ENCODE measurements at regions not wholly inside any gene's neighbourhood (a gene's known extent, or its start where the extent isn't known, plus 50 kb on each side); places are given as distances from the start of the nearest gene placed in this dataset.
A peak's percentile ranks its signal among the peaks of the same experiment; 100 is the strongest.

GRCh38 chr2:118223992-118224894 is 136.0 kb downstream of the INSIG2 start:
- peak; percentile 57 for DNase-seq (ENCODE audit: low read depth)
- no peak for TF ChIP-seq CTCF (IDR thresholded peaks at IDR 0.05; ENCODE audit: insufficient read depth, low read depth, low read length, missing control alignments)
- peak overlapping the region; percentile 67 for H3K4me3 ChIP-seq (ENCODE audit: low read depth, low read length)

- TF ChIP-seq CTCF (IDR thresholded peaks at IDR 0.05; ENCODE audit: insufficient read depth, low read depth, low read length, missing control alignments): no peak
- peak overlapping the region; percentile 67 for H3K4me3 ChIP-seq (ENCODE audit: low read depth, low read length)
- peak; percentile 15 for DNase-seq (ENCODE audit: low read depth)
Observed at GRCh38 chr2:118223511-118223991, 135.3 kb downstream of the INSIG2 start.

- peak overlapping the region; percentile 67 for H3K4me3 ChIP-seq (ENCODE audit: low read depth, low read length)
- DNase-seq (ENCODE audit: low read depth): peak; percentile 18
- no peak for TF ChIP-seq CTCF (IDR thresholded peaks at IDR 0.05; ENCODE audit: insufficient read depth, low read depth, low read length, missing control alignments)
Observed at GRCh38 chr2:118222672-118223421, 134.6 kb downstream of the INSIG2 start.

GRCh38 chr2:118222273-118222594 is 134.0 kb downstream of the INSIG2 start:
- H3K4me3 ChIP-seq (ENCODE audit: low read depth, low read length): no peak overlapping the region
- DNase-seq (ENCODE audit: low read depth): no peak
- no peak for TF ChIP-seq CTCF (IDR thresholded peaks at IDR 0.05; ENCODE audit: insufficient read depth, low read depth, low read length, missing control alignments)

- peak; percentile 65 for TF ChIP-seq CTCF (IDR thresholded peaks at IDR 0.05; ENCODE audit: insufficient read depth, low read depth, low read length, missing control alignments)
- H3K4me3 ChIP-seq (ENCODE audit: low read depth, low read length): no peak overlapping the region
- peak; percentile 68 for DNase-seq (ENCODE audit: low read depth)
Observed at GRCh38 chr2:118221536-118222272, 133.4 kb downstream of the INSIG2 start.

- DNase-seq (ENCODE audit: low read depth): no peak
- H3K4me3 ChIP-seq (ENCODE audit: low read depth, low read length): no peak overlapping the region
- no peak for TF ChIP-seq CTCF (IDR thresholded peaks at IDR 0.05; ENCODE audit: insufficient read depth, low read depth, low read length, missing control alignments)
Observed at GRCh38 chr2:118219611-118220010, 131.3 kb downstream of the INSIG2 start.
